Liver (tissue), 3 donors: ENCODE measurements at regions not wholly inside any gene's neighbourhood (a gene's known extent, or its start where the extent isn't known, plus 50 kb on each side); places are given as distances from the start of the nearest gene placed in this dataset.

Experiments used
- ATF3 ChIP-seq: IDR thresholded peaks from 2 replicates; pipeline ENCODE4 v1.6.1; 2016; ENCODE audit warnings: antibody characterized with exemption
- CTCF ChIP-seq: fragments of 150-350 bp; IDR thresholded peaks from 2 replicates; pipeline ENCODE4 v1.5.1; 2017; ENCODE audit warnings: improper control_type of control experiment, low read depth, low read length; ENCODE audit not compliant: missing input control
- GABPA ChIP-seq, 2 donors: IDR thresholded peaks in 1 of 2; conservative IDR thresholded peaks in 1 of 2; 2 replicates each; pipeline ENCODE4 v1.6.1; 2016; ENCODE audit warnings: antibody characterized with exemption in 2 of 2, mild to moderate bottlenecking in 1 of 2, moderate library complexity in 1 of 2
- RAD21 ChIP-seq, 2 donors: IDR thresholded peaks; 2 replicates each; pipeline ENCODE4 v1.6.1; 2016; ENCODE audit warnings: antibody characterized with exemption in 2 of 2, mild to moderate bottlenecking in 2 of 2
- donor health status: healthy.
- donor health status: healthy.

- TF ChIP-seq ATF3 (no peak), GABPA (IDR thresholded peaks at IDR 0.05 in 1 of 2, conservative IDR thresholded peaks at IDR 0.05 in 1 of 2) (no peak), CTCF (no peak), RAD21 (IDR thresholded peaks at IDR 0.05) (no peak)
These were observed 1116.6 kb downstream of the BRD1 start for GRCh38 chr22:48711031-48711431.
